SK-N-MC (cell line): ENCODE measurements at regions not wholly inside any gene's neighbourhood (a gene's known extent, or its start where the extent isn't known, plus 50 kb on each side); places are given as distances from the start of the nearest gene placed in this dataset.

Experiments
- EZH2 ChIP-seq: fragments of 200-600 bp; sonication (generic); IDR thresholded peaks from one replicate; pipeline ENCODE4 v1.6.1; 2017; ENCODE audit warnings: antibody characterized with exemption
- FOXP2 ChIP-seq: optimal IDR thresholded peaks from 2 replicates; pipeline ENCODE3; 2011; ENCODE audit warnings: mild to moderate bottlenecking, moderate library complexity; ENCODE audit not compliant: insufficient read depth; ENCODE audit errors: extremely low read length, control extremely low read depth
- POLR2AphosphoS5 ChIP-seq: IDR thresholded peaks from 2 replicates; pipeline ENCODE4 v1.6.1; 2012; ENCODE audit warnings: mild to moderate bottlenecking, low read depth, low read length, borderline replicate concordance

DNA sequence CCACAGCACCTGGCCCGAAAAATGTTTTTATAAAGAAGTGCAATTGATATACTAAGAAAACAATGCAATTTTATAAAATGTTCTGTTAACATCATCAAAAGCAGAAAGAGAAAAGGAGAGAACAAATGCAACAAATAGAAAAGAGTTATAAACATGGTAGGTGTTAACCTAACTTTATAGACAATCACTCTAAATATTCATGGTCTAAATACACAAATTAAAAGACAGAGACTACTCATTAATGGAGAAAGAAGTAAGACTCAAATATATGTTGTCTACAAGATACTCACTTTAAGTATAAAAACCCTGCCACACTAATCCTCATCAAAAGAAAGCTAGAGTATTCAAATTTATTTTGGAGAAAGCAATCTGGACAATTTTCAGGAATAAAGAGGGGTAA lies 425.3 kb upstream of the ANKRD30A start:
- TF ChIP-seq POLR2AphosphoS5, result no peak
- no peak for TF ChIP-seq EZH2
- no peak for TF ChIP-seq FOXP2
